MM.1S (cell line): ENCODE measurements at regions not wholly inside any gene's neighbourhood (a gene's known extent, or its start where the extent isn't known, plus 50 kb on each side); places are given as distances from the start of the nearest gene placed in this dataset.

Source experiments
- CTCF ChIP-seq: fragments of 300-600 bp; sonication (generic); IDR thresholded peaks from 2 replicates; pipeline ENCODE4 v1.5.1; 2016; ENCODE audit warnings: antibody characterized with exemption, low read length, mixed read lengths
- EZH2 ChIP-seq: fragments of 300-600 bp; sonication (generic); optimal IDR thresholded peaks from 2 replicates; pipeline ENCODE3; 2017; ENCODE audit warnings: low read depth, mild to moderate bottlenecking, antibody characterized with exemption, low read length, mixed read lengths
- EZH2phosphoT487 ChIP-seq: fragments of 300-600 bp; sonication (generic); IDR thresholded peaks from 2 replicates; pipeline ENCODE4 v1.6.1; 2018; ENCODE audit warnings: antibody characterized with exemption, low read length

- TF ChIP-seq CTCF: no peak
- no peak for TF ChIP-seq EZH2
- TF ChIP-seq EZH2phosphoT487: no peak
These were observed 202.4 kb upstream of the ZNF608 start for GRCh38 chr5:124948754-124949275.
